GM23338 (cell line): ENCODE measurements at regions not wholly inside any gene's neighbourhood (a gene's known extent, or its start where the extent isn't known, plus 50 kb on each side); places are given as distances from the start of the nearest gene placed in this dataset.
A peak's percentile ranks its signal among the peaks of the same experiment; 100 is the strongest.

Experiments used
- CREB1 ChIP-seq: fragments of 250-450 bp; sonication (Bioruptor Pico); IDR thresholded peaks from 2 replicates; pipeline ENCODE4 v1.5.0; 2020; ENCODE audit warnings: low read depth, mild to moderate bottlenecking, moderate library complexity
- EZH2 ChIP-seq: fragments of 200-600 bp; sonication (generic); IDR thresholded peaks from one replicate; pipeline ENCODE4 v1.8.0; 2017; ENCODE audit warnings: antibody characterized with exemption, mild to moderate bottlenecking, low read depth; ENCODE audit not compliant: unreplicated experiment
- JUNB ChIP-seq: IDR thresholded peaks from one replicate; pipeline ENCODE4 v1.6.1; 2016; ENCODE audit warnings: antibody characterized with exemption; ENCODE audit not compliant: unreplicated experiment
- POLR2AphosphoS5 ChIP-seq: IDR thresholded peaks from 2 replicates; pipeline ENCODE4 v1.6.1; 2016; ENCODE audit warnings: antibody characterized with exemption, low read depth
- ZNF114 ChIP-seq: fragments of 250-450 bp; sonication (Bioruptor Pico); IDR thresholded peaks from 2 replicates; pipeline ENCODE4 v1.5.0; 2020; ENCODE audit warnings: mild to moderate bottlenecking, moderate library complexity
- TF ChIP-seq, protein P1 (sequence below), 2 experiments: fragments of 200-600 bp in 1 of 2; sonication (generic) in 1 of 2; conservative IDR thresholded peaks; 2 replicates each; pipeline versions ENCODE4 v1.5.1 to v1.6.1; 2016 to 2017; ENCODE audit warnings: antibody characterized with exemption in 2 of 2, low read depth in 2 of 2, mild to moderate bottlenecking in 2 of 2, moderate library complexity in 1 of 2
- TF ChIP-seq, protein P2 (sequence below): IDR thresholded peaks from one replicate; pipeline ENCODE4 v1.6.1; 2018; ENCODE audit warnings: antibody characterized with exemption; ENCODE audit not compliant: unreplicated experiment

DNA sequence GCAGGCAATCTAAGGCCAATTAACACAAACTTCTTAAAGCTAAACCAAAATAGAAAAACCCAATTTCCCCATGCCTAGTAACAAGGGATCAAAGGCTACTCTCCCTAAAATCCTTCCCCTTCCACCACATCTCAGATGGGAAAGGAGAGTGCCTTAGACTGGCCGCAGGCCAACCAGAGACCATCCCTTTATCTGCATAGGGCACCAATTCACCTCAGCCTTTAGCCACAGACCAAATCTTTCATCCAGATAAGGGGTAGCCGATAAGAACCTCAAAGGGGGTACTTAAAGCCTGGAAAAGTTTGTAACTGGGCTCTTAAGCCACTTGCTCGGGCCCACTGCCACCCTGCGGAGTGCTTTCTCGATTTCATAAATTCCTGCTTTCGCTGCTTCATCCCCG, 68.3 kb downstream of the TEX13C start:
- TF ChIP-seq POLR2AphosphoS5 = 0 out of 2 replicates have a peak, but pooled peaks have one; percentile 47
- TF ChIP-seq, protein P1, sequence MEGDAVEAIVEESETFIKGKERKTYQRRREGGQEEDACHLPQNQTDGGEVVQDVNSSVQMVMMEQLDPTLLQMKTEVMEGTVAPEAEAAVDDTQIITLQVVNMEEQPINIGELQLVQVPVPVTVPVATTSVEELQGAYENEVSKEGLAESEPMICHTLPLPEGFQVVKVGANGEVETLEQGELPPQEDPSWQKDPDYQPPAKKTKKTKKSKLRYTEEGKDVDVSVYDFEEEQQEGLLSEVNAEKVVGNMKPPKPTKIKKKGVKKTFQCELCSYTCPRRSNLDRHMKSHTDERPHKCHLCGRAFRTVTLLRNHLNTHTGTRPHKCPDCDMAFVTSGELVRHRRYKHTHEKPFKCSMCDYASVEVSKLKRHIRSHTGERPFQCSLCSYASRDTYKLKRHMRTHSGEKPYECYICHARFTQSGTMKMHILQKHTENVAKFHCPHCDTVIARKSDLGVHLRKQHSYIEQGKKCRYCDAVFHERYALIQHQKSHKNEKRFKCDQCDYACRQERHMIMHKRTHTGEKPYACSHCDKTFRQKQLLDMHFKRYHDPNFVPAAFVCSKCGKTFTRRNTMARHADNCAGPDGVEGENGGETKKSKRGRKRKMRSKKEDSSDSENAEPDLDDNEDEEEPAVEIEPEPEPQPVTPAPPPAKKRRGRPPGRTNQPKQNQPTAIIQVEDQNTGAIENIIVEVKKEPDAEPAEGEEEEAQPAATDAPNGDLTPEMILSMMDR (conservative IDR thresholded peaks at IDR 0.05; ENCODE audit: low read depth in 2 of 2) = no peak
- TF ChIP-seq EZH2 = no peak
- no peak for TF ChIP-seq CREB1 (CRISPR knock-in tag)
- TF ChIP-seq, protein P2, sequence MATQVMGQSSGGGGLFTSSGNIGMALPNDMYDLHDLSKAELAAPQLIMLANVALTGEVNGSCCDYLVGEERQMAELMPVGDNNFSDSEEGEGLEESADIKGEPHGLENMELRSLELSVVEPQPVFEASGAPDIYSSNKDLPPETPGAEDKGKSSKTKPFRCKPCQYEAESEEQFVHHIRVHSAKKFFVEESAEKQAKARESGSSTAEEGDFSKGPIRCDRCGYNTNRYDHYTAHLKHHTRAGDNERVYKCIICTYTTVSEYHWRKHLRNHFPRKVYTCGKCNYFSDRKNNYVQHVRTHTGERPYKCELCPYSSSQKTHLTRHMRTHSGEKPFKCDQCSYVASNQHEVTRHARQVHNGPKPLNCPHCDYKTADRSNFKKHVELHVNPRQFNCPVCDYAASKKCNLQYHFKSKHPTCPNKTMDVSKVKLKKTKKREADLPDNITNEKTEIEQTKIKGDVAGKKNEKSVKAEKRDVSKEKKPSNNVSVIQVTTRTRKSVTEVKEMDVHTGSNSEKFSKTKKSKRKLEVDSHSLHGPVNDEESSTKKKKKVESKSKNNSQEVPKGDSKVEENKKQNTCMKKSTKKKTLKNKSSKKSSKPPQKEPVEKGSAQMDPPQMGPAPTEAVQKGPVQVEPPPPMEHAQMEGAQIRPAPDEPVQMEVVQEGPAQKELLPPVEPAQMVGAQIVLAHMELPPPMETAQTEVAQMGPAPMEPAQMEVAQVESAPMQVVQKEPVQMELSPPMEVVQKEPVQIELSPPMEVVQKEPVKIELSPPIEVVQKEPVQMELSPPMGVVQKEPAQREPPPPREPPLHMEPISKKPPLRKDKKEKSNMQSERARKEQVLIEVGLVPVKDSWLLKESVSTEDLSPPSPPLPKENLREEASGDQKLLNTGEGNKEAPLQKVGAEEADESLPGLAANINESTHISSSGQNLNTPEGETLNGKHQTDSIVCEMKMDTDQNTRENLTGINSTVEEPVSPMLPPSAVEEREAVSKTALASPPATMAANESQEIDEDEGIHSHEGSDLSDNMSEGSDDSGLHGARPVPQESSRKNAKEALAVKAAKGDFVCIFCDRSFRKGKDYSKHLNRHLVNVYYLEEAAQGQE = no peak
- TF ChIP-seq JUNB = no peak
- TF ChIP-seq ZNF114 = no peak
